GM23338 (cell line): ENCODE measurements at regions not wholly inside any gene's neighbourhood (a gene's known extent, or its start where the extent isn't known, plus 50 kb on each side); places are given as distances from the start of the nearest gene placed in this dataset.

Experiments
- ATAC-seq: fragments of 200-7000 bp; cut with Tn5 transposase; 3 replicates; pipeline ENCODE4 v1.9.1; 2020
- DNase-seq: peaks from one replicate; pipeline ENCODE4 v3.0.0-alpha.2; 2015; ENCODE audit warnings: low spot score
- H2AFZ ChIP-seq: fragments of 200-600 bp; sonication (generic); 2 replicates; pipeline ENCODE4 v1.8.0; 2016; ENCODE audit warnings: antibody characterized with exemption, mild to moderate bottlenecking, moderate library complexity
- H3F3A ChIP-seq: fragments of 200-600 bp; sonication (generic); replicated peaks from 2 replicates; pipeline ENCODE4 v1.8.0; 2017; ENCODE audit warnings: antibody characterized with exemption, mixed run types, low read depth
- H3K27ac ChIP-seq: fragments of 200-600 bp; sonication (generic); 2 replicates; pipeline ENCODE4 v1.6.1; 2016; ENCODE audit warnings: low read depth
- H3K27me3 ChIP-seq: fragments of 200-600 bp; sonication (generic); 2 replicates; pipeline ENCODE4 v1.8.0; 2016; ENCODE audit warnings: mild to moderate bottlenecking, mixed run types, moderate library complexity; ENCODE audit not compliant: insufficient read depth
- H3K36me3 ChIP-seq: fragments of 200-600 bp; sonication (generic); 2 replicates; pipeline ENCODE4 v1.8.0; 2016; ENCODE audit warnings: mild to moderate bottlenecking; ENCODE audit not compliant: insufficient read depth
- H3K4me1 ChIP-seq: fragments of 200-600 bp; sonication (generic); 2 replicates; pipeline ENCODE4 v1.8.0; 2016; ENCODE audit warnings: mild to moderate bottlenecking, moderate library complexity; ENCODE audit not compliant: insufficient read depth
- H3K4me2 ChIP-seq: fragments of 200-600 bp; sonication (generic); 2 replicates; pipeline ENCODE4 v1.7.1; 2017; ENCODE audit warnings: mixed run types
- H3K4me3 ChIP-seq: fragments of 200-600 bp; sonication (generic); 2 replicates; pipeline ENCODE4 v1.6.1; 2016; ENCODE audit warnings: mixed run types
- H3K79me2 ChIP-seq: fragments of 200-600 bp; sonication (generic); replicated peaks from 2 replicates; pipeline ENCODE4 v1.8.0; 2017; ENCODE audit warnings: mild to moderate bottlenecking; ENCODE audit not compliant: insufficient read depth
- H3K9me2 ChIP-seq: fragments of 200-600 bp; sonication (generic); 2 replicates; pipeline ENCODE4 v1.8.0; 2017; ENCODE audit not compliant: insufficient read depth
- H4K20me1 ChIP-seq: fragments of 200-600 bp; sonication (generic); replicated peaks from 2 replicates; pipeline ENCODE4 v1.8.0; 2017; ENCODE audit warnings: mild to moderate bottlenecking; ENCODE audit not compliant: insufficient read depth
- H3K27ac Mint-ChIP-seq: 2 replicates; pipeline ENCODE4 v1.8.0; 2020; ENCODE audit warnings: inconsistent platforms, mild to moderate bottlenecking, moderate library complexity, mixed read lengths
- H3K27me3 Mint-ChIP-seq: 3 replicates; pipeline ENCODE4 v1.8.0; 2022; ENCODE audit warnings: low read depth, mild to moderate bottlenecking, moderate library complexity, mixed read lengths, inconsistent platforms; ENCODE audit not compliant: insufficient read depth, poor library complexity
- H3K36me3 Mint-ChIP-seq: 3 replicates; pipeline ENCODE4 v1.8.0; 2021; ENCODE audit warnings: low read depth, mild to moderate bottlenecking, inconsistent platforms, moderate library complexity, mixed read lengths
- H3K4me1 Mint-ChIP-seq: 3 replicates; pipeline ENCODE4 v1.8.0; 2020; ENCODE audit warnings: mild to moderate bottlenecking, inconsistent platforms, mixed read lengths
- H3K4me3 Mint-ChIP-seq: 3 replicates; pipeline ENCODE4 v1.8.0; 2021; ENCODE audit warnings: moderate library complexity, mild to moderate bottlenecking, inconsistent platforms, mixed read lengths
- H3K9me3 Mint-ChIP-seq: 3 replicates; pipeline ENCODE4 v1.8.0; 2020; ENCODE audit warnings: moderate library complexity, mild to moderate bottlenecking, inconsistent platforms, mixed read lengths
- EZH2 ChIP-seq: fragments of 200-600 bp; sonication (generic); IDR thresholded peaks from one replicate; pipeline ENCODE4 v1.8.0; 2017; ENCODE audit warnings: antibody characterized with exemption, mild to moderate bottlenecking, low read depth; ENCODE audit not compliant: unreplicated experiment
- STAT1 ChIP-seq: IDR thresholded peaks from one replicate; pipeline ENCODE4 v1.6.1; 2016; ENCODE audit warnings: antibody characterized with exemption; ENCODE audit not compliant: unreplicated experiment
- ZNF114 ChIP-seq: fragments of 250-450 bp; sonication (Bioruptor Pico); IDR thresholded peaks from 2 replicates; pipeline ENCODE4 v1.5.0; 2020; ENCODE audit warnings: mild to moderate bottlenecking, moderate library complexity
- ZNF331 ChIP-seq: fragments of 250-450 bp; sonication (Bioruptor Pico); IDR thresholded peaks from 2 replicates; pipeline ENCODE4 v1.5.0; 2020; ENCODE audit warnings: low read depth, mild to moderate bottlenecking, moderate library complexity
- TF ChIP-seq, protein P1 (sequence below): fragments of 250-450 bp; sonication (Bioruptor Pico); IDR thresholded peaks from 2 replicates; pipeline ENCODE4 v1.5.0; 2020; ENCODE audit warnings: mild to moderate bottlenecking, moderate library complexity
- TF ChIP-seq, protein P2 (sequence below): IDR thresholded peaks from 2 replicates; pipeline ENCODE4 v1.6.1; 2016; ENCODE audit warnings: antibody characterized with exemption
- TF ChIP-seq, protein P3 (sequence below), 2 experiments: fragments of 200-600 bp in 1 of 2; sonication (generic) in 1 of 2; conservative IDR thresholded peaks; 2 replicates each; pipeline versions ENCODE4 v1.5.1 to v1.6.1; 2016 to 2017; ENCODE audit warnings: antibody characterized with exemption in 2 of 2, low read depth in 2 of 2, mild to moderate bottlenecking in 2 of 2, moderate library complexity in 1 of 2
- TF ChIP-seq, protein P4 (sequence below): IDR thresholded peaks from one replicate; pipeline ENCODE4 v1.6.1; 2018; ENCODE audit warnings: antibody characterized with exemption; ENCODE audit not compliant: unreplicated experiment

DNA sequence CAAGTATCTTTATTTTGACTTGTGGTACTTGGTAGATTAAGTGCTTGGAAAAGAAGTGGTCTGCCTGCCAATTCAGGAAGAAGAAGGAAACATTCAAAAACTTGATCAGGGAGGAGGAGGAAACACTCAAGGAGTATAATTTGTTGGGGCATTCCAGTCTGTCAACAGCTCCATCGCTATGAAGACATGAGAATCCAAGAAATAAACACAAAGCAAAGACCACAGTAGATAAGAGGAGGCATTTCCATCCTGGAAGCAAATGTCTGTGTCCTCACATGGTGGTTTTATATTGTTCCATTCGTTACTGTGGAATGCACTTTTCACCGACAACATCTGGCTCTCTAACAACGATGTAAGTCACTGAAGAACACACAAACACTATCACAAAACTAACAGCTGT is 176.1 kb upstream of the FRMD4B start:
- ATAC-seq (no peak), DNase-seq (no peak)
- Mint-ChIP-seq H3K9me3 (no peaks in the 10 kb centered on the region), H3K27ac (no peak overlapping the region), H3K4me3 (no peak overlapping the region), H3K27me3 (peaks cover 2% of the 10 kb centered on the region), H3K4me1 (no peaks in the 10 kb centered on the region), H3K36me3 (no peaks in the 10 kb centered on the region)
- H3K36me3 ChIP-seq: no peaks in the 10 kb centered on the region
- H4K20me1 ChIP-seq: no peaks in the 10 kb centered on the region
- no peaks in the 10 kb centered on the region for H3K4me1 ChIP-seq
- no peaks in the 10 kb centered on the region for H3F3A ChIP-seq
- H3K27me3 ChIP-seq: no peaks in the 10 kb centered on the region
- H3K9me2 ChIP-seq: peaks cover 5% of the 10 kb centered on the region; the same call in 1 of the 2 replicates
- no peak overlapping the region for H2AFZ ChIP-seq
- H3K4me2 ChIP-seq: no peak overlapping the region
- H3K4me3 ChIP-seq: no peak overlapping the region
- TF ChIP-seq ZNF114 (CRISPR knock-in tag) (no peak), ZNF331 (no peak), STAT1 (no peak), EZH2 (no peak)
- TF ChIP-seq, protein P1, sequence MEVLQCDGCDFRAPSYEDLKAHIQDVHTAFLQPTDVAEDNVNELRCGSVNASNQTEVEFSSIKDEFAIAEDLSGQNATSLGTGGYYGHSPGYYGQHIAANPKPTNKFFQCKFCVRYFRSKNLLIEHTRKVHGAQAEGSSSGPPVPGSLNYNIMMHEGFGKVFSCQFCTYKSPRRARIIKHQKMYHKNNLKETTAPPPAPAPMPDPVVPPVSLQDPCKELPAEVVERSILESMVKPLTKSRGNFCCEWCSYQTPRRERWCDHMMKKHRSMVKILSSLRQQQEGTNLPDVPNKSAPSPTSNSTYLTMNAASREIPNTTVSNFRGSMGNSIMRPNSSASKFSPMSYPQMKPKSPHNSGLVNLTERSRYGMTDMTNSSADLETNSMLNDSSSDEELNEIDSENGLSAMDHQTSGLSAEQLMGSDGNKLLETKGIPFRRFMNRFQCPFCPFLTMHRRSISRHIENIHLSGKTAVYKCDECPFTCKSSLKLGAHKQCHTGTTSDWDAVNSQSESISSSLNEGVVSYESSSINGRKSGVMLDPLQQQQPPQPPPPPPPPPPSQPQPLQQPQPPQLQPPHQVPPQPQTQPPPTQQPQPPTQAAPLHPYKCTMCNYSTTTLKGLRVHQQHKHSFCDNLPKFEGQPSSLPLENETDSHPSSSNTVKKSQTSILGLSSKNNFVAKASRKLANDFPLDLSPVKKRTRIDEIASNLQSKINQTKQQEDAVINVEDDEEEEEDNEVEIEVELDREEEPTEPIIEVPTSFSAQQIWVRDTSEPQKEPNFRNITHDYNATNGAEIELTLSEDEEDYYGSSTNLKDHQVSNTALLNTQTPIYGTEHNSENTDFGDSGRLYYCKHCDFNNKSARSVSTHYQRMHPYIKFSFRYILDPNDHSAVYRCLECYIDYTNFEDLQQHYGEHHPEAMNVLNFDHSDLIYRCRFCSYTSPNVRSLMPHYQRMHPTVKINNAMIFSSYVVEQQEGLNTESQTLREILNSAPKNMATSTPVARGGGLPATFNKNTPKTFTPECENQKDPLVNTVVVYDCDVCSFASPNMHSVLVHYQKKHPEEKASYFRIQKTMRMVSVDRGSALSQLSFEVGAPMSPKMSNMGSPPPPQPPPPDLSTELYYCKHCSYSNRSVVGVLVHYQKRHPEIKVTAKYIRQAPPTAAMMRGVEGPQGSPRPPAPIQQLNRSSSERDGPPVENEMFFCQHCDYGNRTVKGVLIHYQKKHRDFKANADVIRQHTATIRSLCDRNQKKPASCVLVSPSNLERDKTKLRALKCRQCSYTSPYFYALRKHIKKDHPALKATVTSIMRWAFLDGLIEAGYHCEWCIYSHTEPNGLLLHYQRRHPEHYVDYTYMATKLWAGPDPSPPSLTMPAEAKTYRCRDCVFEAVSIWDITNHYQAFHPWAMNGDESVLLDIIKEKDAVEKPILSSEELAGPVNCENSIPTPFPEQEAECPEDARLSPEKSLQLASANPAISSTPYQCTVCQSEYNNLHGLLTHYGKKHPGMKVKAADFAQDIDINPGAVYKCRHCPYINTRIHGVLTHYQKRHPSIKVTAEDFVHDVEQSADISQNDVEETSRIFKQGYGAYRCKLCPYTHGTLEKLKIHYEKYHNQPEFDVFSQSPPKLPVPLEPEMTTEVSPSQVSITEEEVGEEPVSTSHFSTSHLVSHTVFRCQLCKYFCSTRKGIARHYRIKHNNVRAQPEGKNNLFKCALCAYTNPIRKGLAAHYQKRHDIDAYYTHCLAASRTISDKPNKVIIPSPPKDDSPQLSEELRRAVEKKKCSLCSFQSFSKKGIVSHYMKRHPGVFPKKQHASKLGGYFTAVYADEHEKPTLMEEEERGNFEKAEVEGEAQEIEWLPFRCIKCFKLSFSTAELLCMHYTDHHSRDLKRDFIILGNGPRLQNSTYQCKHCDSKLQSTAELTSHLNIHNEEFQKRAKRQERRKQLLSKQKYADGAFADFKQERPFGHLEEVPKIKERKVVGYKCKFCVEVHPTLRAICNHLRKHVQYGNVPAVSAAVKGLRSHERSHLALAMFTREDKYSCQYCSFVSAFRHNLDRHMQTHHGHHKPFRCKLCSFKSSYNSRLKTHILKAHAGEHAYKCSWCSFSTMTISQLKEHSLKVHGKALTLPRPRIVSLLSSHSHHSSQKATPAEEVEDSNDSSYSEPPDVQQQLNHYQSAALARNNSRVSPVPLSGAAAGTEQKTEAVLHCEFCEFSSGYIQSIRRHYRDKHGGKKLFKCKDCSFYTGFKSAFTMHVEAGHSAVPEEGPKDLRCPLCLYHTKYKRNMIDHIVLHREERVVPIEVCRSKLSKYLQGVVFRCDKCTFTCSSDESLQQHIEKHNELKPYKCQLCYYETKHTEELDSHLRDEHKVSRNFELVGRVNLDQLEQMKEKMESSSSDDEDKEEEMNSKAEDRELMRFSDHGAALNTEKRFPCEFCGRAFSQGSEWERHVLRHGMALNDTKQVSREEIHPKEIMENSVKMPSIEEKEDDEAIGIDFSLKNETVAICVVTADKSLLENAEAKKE (CRISPR knock-in tag): no peak
- TF ChIP-seq, protein P2, sequence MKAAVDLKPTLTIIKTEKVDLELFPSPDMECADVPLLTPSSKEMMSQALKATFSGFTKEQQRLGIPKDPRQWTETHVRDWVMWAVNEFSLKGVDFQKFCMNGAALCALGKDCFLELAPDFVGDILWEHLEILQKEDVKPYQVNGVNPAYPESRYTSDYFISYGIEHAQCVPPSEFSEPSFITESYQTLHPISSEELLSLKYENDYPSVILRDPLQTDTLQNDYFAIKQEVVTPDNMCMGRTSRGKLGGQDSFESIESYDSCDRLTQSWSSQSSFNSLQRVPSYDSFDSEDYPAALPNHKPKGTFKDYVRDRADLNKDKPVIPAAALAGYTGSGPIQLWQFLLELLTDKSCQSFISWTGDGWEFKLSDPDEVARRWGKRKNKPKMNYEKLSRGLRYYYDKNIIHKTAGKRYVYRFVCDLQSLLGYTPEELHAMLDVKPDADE: no peak
- no peaks in the 10 kb centered on the region for H3K79me2 ChIP-seq
- no peak overlapping the region for H3K27ac ChIP-seq

DNA sequence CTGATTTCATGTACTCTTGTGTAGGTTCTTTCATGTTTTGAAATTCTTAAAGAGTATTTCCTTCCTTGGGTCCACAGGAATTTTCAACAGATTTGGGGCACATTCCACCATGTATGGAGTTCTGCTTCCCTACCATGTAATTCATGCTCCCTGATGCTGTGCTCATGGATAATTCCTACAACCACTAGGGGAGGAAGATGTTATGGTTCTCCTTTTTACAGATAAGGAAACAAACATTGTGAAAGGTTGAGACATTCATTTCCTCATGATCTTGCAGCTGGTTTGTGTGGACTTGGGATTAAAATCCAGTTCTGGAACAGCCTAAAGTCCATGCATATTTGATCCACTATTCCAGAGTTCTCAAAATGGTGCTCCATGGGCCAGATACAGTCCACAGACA is 174.9 kb upstream of the FRMD4B start:
- no peaks in the 10 kb centered on the region for H3K27me3 ChIP-seq
- H3K36me3 Mint-ChIP-seq: no peaks in the 10 kb centered on the region
- H4K20me1 ChIP-seq: no peaks in the 10 kb centered on the region
- H3F3A ChIP-seq: no peaks in the 10 kb centered on the region
- H3K36me3 ChIP-seq: no peaks in the 10 kb centered on the region
- H3K27ac Mint-ChIP-seq: no peak overlapping the region
- no peaks in the 10 kb centered on the region for H3K4me1 ChIP-seq
- no peaks in the 10 kb centered on the region for H3K4me1 Mint-ChIP-seq
- H3K4me3 Mint-ChIP-seq: no peak overlapping the region
- H3K9me3 Mint-ChIP-seq: no peaks in the 10 kb centered on the region
- no peak overlapping the region for H3K4me3 ChIP-seq
- H2AFZ ChIP-seq: no peak overlapping the region
- no peak overlapping the region for H3K4me2 ChIP-seq
- no peaks in the 10 kb centered on the region for H3K79me2 ChIP-seq
- peaks cover 2% of the 10 kb centered on the region for H3K27me3 Mint-ChIP-seq
- no peak overlapping the region for H3K27ac ChIP-seq
- H3K9me2 ChIP-seq: 0 out of 2 replicates have a peak, but pooled peaks cover 5% of the 10 kb centered on the region
- DNase-seq (no peak), ATAC-seq (no peak)
- TF ChIP-seq, protein P3, sequence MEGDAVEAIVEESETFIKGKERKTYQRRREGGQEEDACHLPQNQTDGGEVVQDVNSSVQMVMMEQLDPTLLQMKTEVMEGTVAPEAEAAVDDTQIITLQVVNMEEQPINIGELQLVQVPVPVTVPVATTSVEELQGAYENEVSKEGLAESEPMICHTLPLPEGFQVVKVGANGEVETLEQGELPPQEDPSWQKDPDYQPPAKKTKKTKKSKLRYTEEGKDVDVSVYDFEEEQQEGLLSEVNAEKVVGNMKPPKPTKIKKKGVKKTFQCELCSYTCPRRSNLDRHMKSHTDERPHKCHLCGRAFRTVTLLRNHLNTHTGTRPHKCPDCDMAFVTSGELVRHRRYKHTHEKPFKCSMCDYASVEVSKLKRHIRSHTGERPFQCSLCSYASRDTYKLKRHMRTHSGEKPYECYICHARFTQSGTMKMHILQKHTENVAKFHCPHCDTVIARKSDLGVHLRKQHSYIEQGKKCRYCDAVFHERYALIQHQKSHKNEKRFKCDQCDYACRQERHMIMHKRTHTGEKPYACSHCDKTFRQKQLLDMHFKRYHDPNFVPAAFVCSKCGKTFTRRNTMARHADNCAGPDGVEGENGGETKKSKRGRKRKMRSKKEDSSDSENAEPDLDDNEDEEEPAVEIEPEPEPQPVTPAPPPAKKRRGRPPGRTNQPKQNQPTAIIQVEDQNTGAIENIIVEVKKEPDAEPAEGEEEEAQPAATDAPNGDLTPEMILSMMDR (conservative IDR thresholded peaks at IDR 0.05; ENCODE audit: low read depth in 2 of 2): 0 out of 4 replicates have a peak, but pooled peaks of 1 of the 2 experiments have one; percentile 10
- TF ChIP-seq, protein P4, sequence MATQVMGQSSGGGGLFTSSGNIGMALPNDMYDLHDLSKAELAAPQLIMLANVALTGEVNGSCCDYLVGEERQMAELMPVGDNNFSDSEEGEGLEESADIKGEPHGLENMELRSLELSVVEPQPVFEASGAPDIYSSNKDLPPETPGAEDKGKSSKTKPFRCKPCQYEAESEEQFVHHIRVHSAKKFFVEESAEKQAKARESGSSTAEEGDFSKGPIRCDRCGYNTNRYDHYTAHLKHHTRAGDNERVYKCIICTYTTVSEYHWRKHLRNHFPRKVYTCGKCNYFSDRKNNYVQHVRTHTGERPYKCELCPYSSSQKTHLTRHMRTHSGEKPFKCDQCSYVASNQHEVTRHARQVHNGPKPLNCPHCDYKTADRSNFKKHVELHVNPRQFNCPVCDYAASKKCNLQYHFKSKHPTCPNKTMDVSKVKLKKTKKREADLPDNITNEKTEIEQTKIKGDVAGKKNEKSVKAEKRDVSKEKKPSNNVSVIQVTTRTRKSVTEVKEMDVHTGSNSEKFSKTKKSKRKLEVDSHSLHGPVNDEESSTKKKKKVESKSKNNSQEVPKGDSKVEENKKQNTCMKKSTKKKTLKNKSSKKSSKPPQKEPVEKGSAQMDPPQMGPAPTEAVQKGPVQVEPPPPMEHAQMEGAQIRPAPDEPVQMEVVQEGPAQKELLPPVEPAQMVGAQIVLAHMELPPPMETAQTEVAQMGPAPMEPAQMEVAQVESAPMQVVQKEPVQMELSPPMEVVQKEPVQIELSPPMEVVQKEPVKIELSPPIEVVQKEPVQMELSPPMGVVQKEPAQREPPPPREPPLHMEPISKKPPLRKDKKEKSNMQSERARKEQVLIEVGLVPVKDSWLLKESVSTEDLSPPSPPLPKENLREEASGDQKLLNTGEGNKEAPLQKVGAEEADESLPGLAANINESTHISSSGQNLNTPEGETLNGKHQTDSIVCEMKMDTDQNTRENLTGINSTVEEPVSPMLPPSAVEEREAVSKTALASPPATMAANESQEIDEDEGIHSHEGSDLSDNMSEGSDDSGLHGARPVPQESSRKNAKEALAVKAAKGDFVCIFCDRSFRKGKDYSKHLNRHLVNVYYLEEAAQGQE: no peak
- no peak for TF ChIP-seq EZH2
